MM.1S (cell line): ENCODE measurements at regions not wholly inside any gene's neighbourhood (a gene's known extent, or its start where the extent isn't known, plus 50 kb on each side); places are given as distances from the start of the nearest gene placed in this dataset.

Source experiments
- CTCF ChIP-seq: fragments of 300-600 bp; sonication (generic); IDR thresholded peaks from 2 replicates; pipeline ENCODE4 v1.5.1; 2016; ENCODE audit warnings: antibody characterized with exemption, low read length, mixed read lengths
- EZH2 ChIP-seq: fragments of 300-600 bp; sonication (generic); optimal IDR thresholded peaks from 2 replicates; pipeline ENCODE3; 2017; ENCODE audit warnings: low read depth, mild to moderate bottlenecking, antibody characterized with exemption, low read length, mixed read lengths

GRCh38 chr9:73230251-73230650 lies 78.6 kb downstream of the ANXA1 start:
- no peak for TF ChIP-seq CTCF
- no peak for TF ChIP-seq EZH2
